NB4 (cell line): ENCODE measurements at regions not wholly inside any gene's neighbourhood (a gene's known extent, or its start where the extent isn't known, plus 50 kb on each side); places are given as distances from the start of the nearest gene placed in this dataset.

Experiments
- TF ChIP-seq, protein P1 (sequence below): IDR thresholded peaks from 2 replicates; pipeline ENCODE4 v1.6.1; 2011; ENCODE audit warnings: low read depth, low read length
- TF ChIP-seq, protein P2 (sequence below): IDR thresholded peaks from one replicate; pipeline ENCODE4 v1.5.1; 2012; ENCODE audit warnings: low read depth, low read length

DNA sequence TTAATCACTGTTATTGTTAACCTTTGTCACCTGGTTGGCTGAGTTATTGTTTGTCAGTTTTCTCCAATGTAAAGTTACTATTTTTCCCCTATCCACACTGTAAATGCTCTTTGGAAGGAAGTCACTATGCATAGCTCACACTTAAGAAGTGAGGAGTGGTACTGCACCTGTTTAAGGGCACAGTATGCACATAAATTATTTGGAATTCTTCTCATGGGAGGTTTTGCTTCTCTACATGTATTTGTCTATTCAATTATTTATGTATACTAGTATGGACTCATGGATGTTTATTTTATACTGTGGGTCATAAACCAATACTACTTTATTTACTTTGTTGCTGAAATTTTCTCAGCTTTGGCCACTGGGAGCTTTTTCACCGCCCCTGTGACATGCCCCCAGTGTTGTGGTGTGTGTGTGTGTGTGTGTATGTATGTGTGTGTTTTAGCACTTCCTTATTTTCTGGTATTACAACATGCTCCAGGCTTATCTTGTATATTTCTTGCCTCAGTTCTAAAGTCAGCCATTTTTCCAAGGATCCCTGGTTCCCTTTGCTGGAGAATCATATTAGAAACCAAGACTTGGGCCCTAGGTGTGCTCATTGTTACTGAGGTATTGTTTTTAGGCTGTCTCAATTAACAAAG, 290.5 kb downstream of the KBTBD8 start:
- TF ChIP-seq, protein P1, sequence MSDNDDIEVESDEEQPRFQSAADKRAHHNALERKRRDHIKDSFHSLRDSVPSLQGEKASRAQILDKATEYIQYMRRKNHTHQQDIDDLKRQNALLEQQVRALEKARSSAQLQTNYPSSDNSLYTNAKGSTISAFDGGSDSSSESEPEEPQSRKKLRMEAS, result no peak
- TF ChIP-seq, protein P2, sequence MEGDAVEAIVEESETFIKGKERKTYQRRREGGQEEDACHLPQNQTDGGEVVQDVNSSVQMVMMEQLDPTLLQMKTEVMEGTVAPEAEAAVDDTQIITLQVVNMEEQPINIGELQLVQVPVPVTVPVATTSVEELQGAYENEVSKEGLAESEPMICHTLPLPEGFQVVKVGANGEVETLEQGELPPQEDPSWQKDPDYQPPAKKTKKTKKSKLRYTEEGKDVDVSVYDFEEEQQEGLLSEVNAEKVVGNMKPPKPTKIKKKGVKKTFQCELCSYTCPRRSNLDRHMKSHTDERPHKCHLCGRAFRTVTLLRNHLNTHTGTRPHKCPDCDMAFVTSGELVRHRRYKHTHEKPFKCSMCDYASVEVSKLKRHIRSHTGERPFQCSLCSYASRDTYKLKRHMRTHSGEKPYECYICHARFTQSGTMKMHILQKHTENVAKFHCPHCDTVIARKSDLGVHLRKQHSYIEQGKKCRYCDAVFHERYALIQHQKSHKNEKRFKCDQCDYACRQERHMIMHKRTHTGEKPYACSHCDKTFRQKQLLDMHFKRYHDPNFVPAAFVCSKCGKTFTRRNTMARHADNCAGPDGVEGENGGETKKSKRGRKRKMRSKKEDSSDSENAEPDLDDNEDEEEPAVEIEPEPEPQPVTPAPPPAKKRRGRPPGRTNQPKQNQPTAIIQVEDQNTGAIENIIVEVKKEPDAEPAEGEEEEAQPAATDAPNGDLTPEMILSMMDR, result no peak
